ENCODE measurements at regions not wholly inside any gene's neighbourhood (a gene's known extent, or its start where the extent isn't known, plus 50 kb on each side); places are given as distances from the start of the nearest gene placed in this dataset.

- Histone ChIP-seq H3K27me3 (no peaks in the 10 kb centered on the region), H3K36me3 (no peaks in the 10 kb centered on the region), H3K9me3 (peaks cover 0 to 10% of the 10 kb centered on the region in 2 donors), H3K4me1 (no peaks in the 10 kb centered on the region), H3K27ac (no peak overlapping the region), H3K4me3 (no peak overlapping the region)
- no peak for TF ChIP-seq CTCF (IDR thresholded peaks at IDR 0.05)
- no peak for DNase-seq (ENCODE audit: low spot score)
These were observed 240.7 kb downstream of the COX18 start for GRCh38 chr4:72828864-72829263.

GRCh38 chr4:72827968-72828367 is 241.5 kb downstream of the COX18 start:
- TF ChIP-seq CTCF (IDR thresholded peaks at IDR 0.05): no peak
- Histone ChIP-seq H3K27me3 (no peaks in the 10 kb centered on the region), H3K4me1 (no peaks in the 10 kb centered on the region), H3K9me3 (peaks cover 0 to 2% of the 10 kb centered on the region in 2 donors), H3K27ac (no peak overlapping the region), H3K4me3 (no peak overlapping the region), H3K36me3 (no peaks in the 10 kb centered on the region)
- DNase-seq (ENCODE audit: low spot score): no peak

GRCh38 chr4:72820107-72820506 is 249.4 kb downstream of the COX18 start:
- H3K4me3 ChIP-seq: no peak overlapping the region
- no peak for TF ChIP-seq CTCF (IDR thresholded peaks at IDR 0.05)

DNA sequence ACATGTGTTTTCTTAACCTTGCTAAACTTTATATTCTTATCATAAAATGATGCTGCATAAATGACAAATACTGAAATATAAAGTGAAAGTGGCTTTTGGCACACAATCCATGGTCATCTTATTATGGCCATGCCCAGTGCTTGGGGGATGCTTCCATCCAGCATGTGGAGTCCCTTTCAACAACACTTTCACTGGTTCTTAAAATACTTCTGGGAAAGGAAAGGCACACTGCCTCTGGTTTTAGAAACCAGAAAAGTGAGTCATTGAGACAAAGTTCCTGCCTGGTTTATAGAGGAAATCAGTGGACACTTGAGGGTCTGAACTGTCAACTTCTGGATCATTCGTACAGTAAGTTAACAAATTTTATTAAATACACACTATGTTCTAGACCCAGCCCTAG is 248.0 kb upstream of the ADAMTS3 start:
- no peaks in the 10 kb centered on the region for H3K9me3 ChIP-seq
- no peak for DNase-seq (ENCODE audit: low spot score)
- no peak overlapping the region for H3K27ac ChIP-seq
- H3K4me1 ChIP-seq: no peaks in the 10 kb centered on the region
- no peak for TF ChIP-seq CTCF (IDR thresholded peaks at IDR 0.05)
- H3K4me3 ChIP-seq: no peak overlapping the region
- no peaks in the 10 kb centered on the region for H3K36me3 ChIP-seq
- no peaks in the 10 kb centered on the region for H3K27me3 ChIP-seq

More at GRCh38 chr4:72820107-72820506, 249.4 kb downstream of the COX18 start:
- H3K27me3 ChIP-seq: no peaks in the 10 kb centered on the region
- no peak overlapping the region for H3K27ac ChIP-seq
- no peaks in the 10 kb centered on the region for H3K4me1 ChIP-seq
- DNase-seq (ENCODE audit: low spot score): no peak
- no peaks in the 10 kb centered on the region for H3K9me3 ChIP-seq
- H3K36me3 ChIP-seq: no peaks in the 10 kb centered on the region

DNA sequence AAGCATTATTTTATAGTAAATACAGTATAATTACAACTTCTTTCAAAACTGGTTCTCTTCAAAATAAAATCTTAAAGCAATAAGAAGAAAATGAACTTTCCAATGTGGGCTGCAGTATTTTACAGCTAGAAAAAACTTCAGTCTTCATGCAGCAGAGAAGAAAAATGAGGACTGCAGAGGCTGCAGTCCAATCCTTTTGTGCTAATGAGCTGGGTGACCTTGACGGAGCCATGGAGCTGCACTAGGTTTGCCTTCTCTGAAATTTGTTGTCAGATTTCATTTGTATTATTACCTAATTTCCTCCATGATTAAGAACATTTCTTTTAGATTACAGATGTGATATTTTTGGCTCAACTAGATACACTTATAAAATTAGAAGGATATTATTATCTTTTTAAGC is 245.2 kb upstream of the ADAMTS3 start:
- H3K4me3 ChIP-seq: no peak overlapping the region
- TF ChIP-seq CTCF (IDR thresholded peaks at IDR 0.05): no peak
- H3K27me3 ChIP-seq: no peaks in the 10 kb centered on the region
- H3K27ac ChIP-seq: no peak overlapping the region
- DNase-seq (ENCODE audit: low spot score): no peak
- H3K36me3 ChIP-seq: no peaks in the 10 kb centered on the region
- H3K9me3 ChIP-seq: no peaks in the 10 kb centered on the region
- no peaks in the 10 kb centered on the region for H3K4me1 ChIP-seq

GRCh38 chr4:72809208-72809607 is 240.2 kb upstream of the ADAMTS3 start:
- H3K4me1 ChIP-seq: no peaks in the 10 kb centered on the region
- no peaks in the 10 kb centered on the region for H3K27me3 ChIP-seq
- TF ChIP-seq CTCF (IDR thresholded peaks at IDR 0.05): no peak
- no peaks in the 10 kb centered on the region for H3K9me3 ChIP-seq
- H3K27ac ChIP-seq: no peak overlapping the region
- DNase-seq (ENCODE audit: low spot score): no peak
- no peaks in the 10 kb centered on the region for H3K36me3 ChIP-seq
- H3K4me3 ChIP-seq: no peak overlapping the region

Data from right atrium auricular region (tissue), 2 donors.